ENCODE measurements at regions not wholly inside any gene's neighbourhood (a gene's known extent, or its start where the extent isn't known, plus 50 kb on each side); places are given as distances from the start of the nearest gene placed in this dataset.

DNA sequence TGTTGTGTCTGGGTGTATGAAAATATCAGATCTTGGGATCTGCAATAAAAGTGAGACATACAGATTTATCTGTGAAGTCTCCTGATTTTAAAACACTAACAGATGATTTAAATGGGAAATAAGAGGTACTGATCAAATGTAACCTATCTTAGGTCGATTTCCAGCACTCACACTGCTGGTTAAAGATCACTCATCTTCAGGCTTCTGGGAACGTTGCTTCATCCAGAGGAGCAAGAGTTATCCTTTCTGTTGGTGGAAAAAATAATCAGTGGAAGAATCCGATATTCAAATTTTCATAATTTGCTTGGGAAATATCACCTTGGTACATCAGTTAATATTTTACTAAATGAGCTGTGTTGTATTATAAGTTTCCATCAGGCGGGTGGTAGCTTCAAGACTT, 876.8 kb upstream of the WWC1 start (continued):
- TF ChIP-seq, protein P1, sequence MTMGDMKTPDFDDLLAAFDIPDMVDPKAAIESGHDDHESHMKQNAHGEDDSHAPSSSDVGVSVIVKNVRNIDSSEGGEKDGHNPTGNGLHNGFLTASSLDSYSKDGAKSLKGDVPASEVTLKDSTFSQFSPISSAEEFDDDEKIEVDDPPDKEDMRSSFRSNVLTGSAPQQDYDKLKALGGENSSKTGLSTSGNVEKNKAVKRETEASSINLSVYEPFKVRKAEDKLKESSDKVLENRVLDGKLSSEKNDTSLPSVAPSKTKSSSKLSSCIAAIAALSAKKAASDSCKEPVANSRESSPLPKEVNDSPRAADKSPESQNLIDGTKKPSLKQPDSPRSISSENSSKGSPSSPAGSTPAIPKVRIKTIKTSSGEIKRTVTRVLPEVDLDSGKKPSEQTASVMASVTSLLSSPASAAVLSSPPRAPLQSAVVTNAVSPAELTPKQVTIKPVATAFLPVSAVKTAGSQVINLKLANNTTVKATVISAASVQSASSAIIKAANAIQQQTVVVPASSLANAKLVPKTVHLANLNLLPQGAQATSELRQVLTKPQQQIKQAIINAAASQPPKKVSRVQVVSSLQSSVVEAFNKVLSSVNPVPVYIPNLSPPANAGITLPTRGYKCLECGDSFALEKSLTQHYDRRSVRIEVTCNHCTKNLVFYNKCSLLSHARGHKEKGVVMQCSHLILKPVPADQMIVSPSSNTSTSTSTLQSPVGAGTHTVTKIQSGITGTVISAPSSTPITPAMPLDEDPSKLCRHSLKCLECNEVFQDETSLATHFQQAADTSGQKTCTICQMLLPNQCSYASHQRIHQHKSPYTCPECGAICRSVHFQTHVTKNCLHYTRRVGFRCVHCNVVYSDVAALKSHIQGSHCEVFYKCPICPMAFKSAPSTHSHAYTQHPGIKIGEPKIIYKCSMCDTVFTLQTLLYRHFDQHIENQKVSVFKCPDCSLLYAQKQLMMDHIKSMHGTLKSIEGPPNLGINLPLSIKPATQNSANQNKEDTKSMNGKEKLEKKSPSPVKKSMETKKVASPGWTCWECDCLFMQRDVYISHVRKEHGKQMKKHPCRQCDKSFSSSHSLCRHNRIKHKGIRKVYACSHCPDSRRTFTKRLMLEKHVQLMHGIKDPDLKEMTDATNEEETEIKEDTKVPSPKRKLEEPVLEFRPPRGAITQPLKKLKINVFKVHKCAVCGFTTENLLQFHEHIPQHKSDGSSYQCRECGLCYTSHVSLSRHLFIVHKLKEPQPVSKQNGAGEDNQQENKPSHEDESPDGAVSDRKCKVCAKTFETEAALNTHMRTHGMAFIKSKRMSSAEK (CRISPR knock-in tag; IDR thresholded peaks at IDR 0.05; ENCODE audit: borderline replicate concordance), result no peak
- no peak for TF ChIP-seq GTF2I (CRISPR knock-in tag; conservative IDR thresholded peaks at IDR 0.05)

- ChIA-PET CTCF (no interaction called here), POLR2A (no interaction called here)
- Mint-ChIP-seq H3K4me1 (peaks cover 15% of the 10 kb centered on the region), H3K36me3 (no peaks in the 10 kb centered on the region), H3K27me3 (ENCODE audit: low read depth) (peaks cover 15% of the 10 kb centered on the region), H3K9me3 (no peaks in the 10 kb centered on the region), H3K4me3 (no peak overlapping the region), H3K27ac (no peak overlapping the region)
- TF ChIP-seq ESRRA (CRISPR knock-in tag; IDR thresholded peaks at IDR 0.05; ENCODE audit: borderline replicate concordance) (no peak), ZNF232 (CRISPR knock-in tag; IDR thresholded peaks at IDR 0.05) (no peak), ZBTB21 (CRISPR knock-in tag; IDR thresholded peaks at IDR 0.05; ENCODE audit: borderline replicate concordance) (no peak), FOXJ3 (CRISPR knock-in tag; IDR thresholded peaks at IDR 0.05; ENCODE audit: borderline replicate concordance) (no peak), NR2C2 (CRISPR knock-in tag; IDR thresholded peaks at IDR 0.05) (no peak), GTF2I (CRISPR knock-in tag; conservative IDR thresholded peaks at IDR 0.05) (no peak), ZNF671 (CRISPR knock-in tag; IDR thresholded peaks at IDR 0.05) (no peak), RELA (CRISPR knock-in tag; IDR thresholded peaks at IDR 0.05; ENCODE audit: borderline replicate concordance) (no peak), ZNF281 (CRISPR knock-in tag; IDR thresholded peaks at IDR 0.05) (no peak), TEAD4 (CRISPR knock-in tag; IDR thresholded peaks at IDR 0.05) (no peak)
- TF ChIP-seq, protein P2, sequence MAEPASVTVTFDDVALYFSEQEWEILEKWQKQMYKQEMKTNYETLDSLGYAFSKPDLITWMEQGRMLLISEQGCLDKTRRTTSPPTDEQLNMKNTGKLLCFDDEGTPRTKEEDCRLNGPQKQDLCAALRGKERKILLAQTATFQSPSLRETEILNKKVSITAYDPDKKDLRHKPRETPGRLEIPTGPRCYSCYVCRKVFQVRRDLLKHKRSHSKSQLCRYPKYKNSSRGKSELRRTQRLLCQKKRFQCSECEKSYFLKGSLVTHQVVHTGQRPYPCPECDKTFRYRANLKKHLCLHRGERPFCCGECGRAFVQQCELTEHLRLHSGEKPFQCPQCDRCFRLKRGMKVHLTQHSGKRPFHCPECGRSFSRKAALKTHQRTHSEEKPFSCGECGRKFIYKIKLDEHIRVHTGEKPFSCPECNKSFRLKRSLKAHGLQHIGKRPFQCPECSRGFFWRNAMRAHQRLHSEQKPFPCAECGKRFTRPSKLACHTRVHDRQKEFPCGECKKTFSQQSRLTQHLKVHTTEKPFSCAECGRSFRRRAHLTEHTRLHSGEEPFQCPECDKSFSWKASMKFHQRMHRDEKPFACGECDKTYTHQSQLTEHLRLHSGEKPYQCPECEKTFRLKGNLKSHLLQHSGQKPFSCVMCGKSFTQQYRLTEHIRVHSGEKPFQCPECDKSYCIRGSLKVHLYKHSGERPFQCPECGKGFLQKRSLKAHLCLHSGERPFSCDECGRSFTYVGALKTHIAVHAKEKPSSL (CRISPR knock-in tag; conservative IDR thresholded peaks at IDR 0.05), result no peak
- TF ChIP-seq, protein P3, sequence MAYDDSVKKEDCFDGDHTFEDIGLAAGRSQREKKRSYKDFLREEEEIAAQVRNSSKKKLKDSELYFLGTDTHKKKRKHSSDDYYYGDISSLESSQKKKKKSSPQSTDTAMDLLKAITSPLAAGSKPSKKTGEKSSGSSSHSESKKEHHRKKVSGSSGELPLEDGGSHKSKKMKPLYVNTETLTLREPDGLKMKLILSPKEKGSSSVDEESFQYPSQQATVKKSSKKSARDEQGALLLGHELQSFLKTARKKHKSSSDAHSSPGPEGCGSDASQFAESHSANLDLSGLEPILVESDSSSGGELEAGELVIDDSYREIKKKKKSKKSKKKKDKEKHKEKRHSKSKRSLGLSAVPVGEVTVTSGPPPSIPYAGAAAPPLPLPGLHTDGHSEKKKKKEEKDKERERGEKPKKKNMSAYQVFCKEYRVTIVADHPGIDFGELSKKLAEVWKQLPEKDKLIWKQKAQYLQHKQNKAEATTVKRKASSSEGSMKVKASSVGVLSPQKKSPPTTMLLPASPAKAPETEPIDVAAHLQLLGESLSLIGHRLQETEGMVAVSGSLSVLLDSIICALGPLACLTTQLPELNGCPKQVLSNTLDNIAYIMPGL (CRISPR knock-in tag; IDR thresholded peaks at IDR 0.05), result no peak
- DNase-seq (ENCODE audit: low spot score), result no peak
- no peak for ATAC-seq
Observed at GRCh38 chr5:167415779-167416746, 875.4 kb upstream of the WWC1 start.
